ENCODE measurements at regions not wholly inside any gene's neighbourhood (a gene's known extent, or its start where the extent isn't known, plus 50 kb on each side); places are given as distances from the start of the nearest gene placed in this dataset.
A peak's percentile ranks its signal among the peaks of the same experiment; 100 is the strongest.
"Not testable (repeated sequence)": the region's sequence is repeated elsewhere in the genome, so short reads cannot be mapped to it uniquely, and the experiment has no call there.

DNA sequence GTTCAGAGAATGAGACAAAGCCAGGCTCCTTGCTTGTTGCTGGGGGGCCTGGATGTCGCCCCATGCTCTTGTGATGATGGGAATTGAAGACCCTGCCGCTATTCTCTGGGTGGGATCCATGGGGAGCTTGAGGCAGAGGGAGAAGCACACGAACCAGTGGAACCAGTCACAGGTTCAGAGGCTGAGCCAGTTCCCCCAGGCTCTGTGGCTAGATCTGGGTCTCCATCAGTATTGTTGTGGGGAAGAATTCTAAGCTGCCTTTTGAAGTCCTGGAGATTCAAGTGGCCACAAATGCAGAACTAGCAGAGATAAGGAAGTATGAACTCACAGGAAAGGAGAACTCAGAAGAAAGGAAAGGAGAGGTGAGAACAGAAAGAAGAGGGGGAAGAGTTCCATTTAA is 219.4 kb downstream of the MSX2 start:
- no peak overlapping the region for H3K4me3 ChIP-seq (ENCODE audit: low read depth, low read length)
- DNase-seq (ENCODE audit: low read depth), result no peak
- TF ChIP-seq, protein P1, sequence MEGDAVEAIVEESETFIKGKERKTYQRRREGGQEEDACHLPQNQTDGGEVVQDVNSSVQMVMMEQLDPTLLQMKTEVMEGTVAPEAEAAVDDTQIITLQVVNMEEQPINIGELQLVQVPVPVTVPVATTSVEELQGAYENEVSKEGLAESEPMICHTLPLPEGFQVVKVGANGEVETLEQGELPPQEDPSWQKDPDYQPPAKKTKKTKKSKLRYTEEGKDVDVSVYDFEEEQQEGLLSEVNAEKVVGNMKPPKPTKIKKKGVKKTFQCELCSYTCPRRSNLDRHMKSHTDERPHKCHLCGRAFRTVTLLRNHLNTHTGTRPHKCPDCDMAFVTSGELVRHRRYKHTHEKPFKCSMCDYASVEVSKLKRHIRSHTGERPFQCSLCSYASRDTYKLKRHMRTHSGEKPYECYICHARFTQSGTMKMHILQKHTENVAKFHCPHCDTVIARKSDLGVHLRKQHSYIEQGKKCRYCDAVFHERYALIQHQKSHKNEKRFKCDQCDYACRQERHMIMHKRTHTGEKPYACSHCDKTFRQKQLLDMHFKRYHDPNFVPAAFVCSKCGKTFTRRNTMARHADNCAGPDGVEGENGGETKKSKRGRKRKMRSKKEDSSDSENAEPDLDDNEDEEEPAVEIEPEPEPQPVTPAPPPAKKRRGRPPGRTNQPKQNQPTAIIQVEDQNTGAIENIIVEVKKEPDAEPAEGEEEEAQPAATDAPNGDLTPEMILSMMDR (IDR thresholded peaks at IDR 0.05; ENCODE audit: low read depth, low read length), result no peak
- TF ChIP-seq, protein P2, sequence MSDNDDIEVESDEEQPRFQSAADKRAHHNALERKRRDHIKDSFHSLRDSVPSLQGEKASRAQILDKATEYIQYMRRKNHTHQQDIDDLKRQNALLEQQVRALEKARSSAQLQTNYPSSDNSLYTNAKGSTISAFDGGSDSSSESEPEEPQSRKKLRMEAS (IDR thresholded peaks at IDR 0.05; ENCODE audit: low read depth, low read length), result no peak
- no peak for TF ChIP-seq POLR2A (IDR thresholded peaks at IDR 0.05; ENCODE audit: extremely low read depth, insufficient read length)
- no peak for TF ChIP-seq MYC (IDR thresholded peaks at IDR 0.05; ENCODE audit: low read depth, low read length)

DNA sequence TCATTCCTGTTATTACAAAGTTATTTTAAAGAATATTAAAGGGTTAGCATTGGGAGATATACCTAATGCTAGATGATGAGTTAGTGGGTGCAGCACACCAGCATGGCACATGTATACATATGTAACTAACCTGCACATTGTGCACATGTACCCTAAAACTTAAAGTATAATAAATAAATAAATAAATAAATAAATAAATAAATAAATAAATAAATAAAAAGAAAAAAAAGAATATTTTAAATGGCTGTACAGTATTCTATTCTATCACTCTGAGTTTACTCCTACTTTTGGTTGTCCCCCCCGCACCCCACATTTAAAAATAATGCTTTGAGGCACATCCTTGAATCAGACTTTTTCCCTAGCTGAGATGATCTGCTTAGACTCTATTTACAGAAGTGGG is 218.6 kb downstream of the MSX2 start:
- not testable (repeated sequence) for DNase-seq (ENCODE audit: low read depth); H3K4me3 ChIP-seq (ENCODE audit: low read depth, low read length)

DNA sequence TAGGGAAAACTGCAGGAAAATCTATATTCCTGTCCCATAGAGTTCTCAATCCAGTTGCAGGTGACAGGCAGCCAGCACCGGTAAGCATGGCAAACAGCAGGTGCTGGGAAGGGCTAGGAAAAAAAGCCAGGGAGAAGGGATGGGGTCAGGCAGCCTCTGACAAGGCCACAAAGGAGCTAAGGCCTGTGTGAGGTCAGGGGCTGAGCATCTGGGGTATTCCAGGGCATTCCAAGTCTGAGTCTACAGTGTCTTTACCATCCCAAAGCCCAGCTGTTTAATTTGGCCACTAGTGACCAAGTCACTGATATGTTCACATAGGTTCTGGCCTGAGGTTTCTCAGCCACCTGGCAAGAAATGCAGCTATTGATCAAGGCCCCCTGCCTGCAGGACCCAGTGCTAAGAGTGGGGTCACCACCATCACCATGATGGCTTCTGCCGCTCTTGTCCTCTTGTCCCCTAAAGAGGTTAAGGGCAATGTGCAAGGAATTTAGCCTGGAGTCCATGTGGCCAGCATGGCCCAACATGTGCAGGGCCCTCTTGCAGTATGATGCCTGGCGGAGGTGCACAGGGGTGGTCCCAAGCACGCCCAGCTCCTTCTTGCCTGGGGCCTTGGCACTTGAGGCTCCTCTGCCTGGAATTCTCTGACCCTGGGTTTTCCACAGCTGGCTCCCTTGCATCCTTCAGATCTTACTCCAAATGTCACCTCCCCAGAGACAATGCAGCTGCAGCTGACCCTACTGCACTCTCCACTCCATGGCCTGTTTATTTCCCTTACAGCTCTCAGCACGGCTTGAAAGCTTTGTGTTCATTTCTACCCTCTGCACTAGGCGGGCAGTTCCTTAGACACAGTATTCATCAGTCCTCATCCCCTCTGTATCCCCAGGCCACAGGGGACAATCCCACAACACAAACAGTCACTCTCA is 213.1 kb downstream of the MSX2 start:
- TF ChIP-seq POLR2A (IDR thresholded peaks at IDR 0.05; ENCODE audit: extremely low read depth, insufficient read length) (no peak), MYC (IDR thresholded peaks at IDR 0.05; ENCODE audit: low read depth, low read length) (no peak)
- TF ChIP-seq, protein P1 (IDR thresholded peaks at IDR 0.05; ENCODE audit: low read depth, low read length), result no peak
- TF ChIP-seq, protein P2 (IDR thresholded peaks at IDR 0.05; ENCODE audit: low read depth, low read length), result no peak
- no peak for DNase-seq (ENCODE audit: low read depth)
- no peak overlapping the region for H3K4me3 ChIP-seq (ENCODE audit: low read depth, low read length)

DNA sequence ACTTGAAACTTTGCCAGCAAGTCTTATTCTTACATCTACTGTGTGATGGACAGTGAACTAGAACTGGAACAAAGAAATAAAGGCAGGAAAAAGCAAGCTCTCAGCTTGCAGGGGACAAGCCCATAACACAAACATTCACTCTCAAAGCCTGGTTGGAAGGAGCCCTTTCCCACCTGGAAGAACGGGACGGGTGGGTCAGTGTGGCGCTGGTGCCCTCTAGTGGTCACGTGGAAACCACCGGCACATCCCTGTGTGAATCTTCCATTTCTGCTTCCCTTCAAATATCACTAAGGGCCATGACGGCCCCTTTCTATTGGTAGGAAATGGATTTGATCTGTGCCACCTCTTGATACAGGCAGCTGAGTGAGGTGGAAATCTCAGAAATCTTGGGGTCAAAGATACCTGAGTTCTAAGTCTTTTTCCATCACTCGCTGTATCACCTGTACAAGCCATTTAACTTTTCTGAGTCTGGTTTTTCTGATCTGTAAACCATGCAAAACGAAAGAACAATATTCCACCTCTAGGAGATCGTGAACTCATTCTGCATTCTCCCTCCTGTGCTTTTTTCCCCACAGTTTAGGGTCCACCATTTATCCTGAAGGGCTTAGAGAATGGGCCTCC is 211.6 kb downstream of the MSX2 start:
- TF ChIP-seq, protein P1 (IDR thresholded peaks at IDR 0.05; ENCODE audit: low read depth, low read length), result peak; percentile 83
- TF ChIP-seq MYC (IDR thresholded peaks at IDR 0.05; ENCODE audit: low read depth, low read length) (peak; percentile 40; the same call in 1 of the 2 replicates), POLR2A (IDR thresholded peaks at IDR 0.05; ENCODE audit: extremely low read depth, insufficient read length) (no peak)
- TF ChIP-seq, protein P2 (IDR thresholded peaks at IDR 0.05; ENCODE audit: low read depth, low read length), result peak; percentile 87
- peak; percentile 37 for DNase-seq (ENCODE audit: low read depth)
- no peak overlapping the region for H3K4me3 ChIP-seq (ENCODE audit: low read depth, low read length)

DNA sequence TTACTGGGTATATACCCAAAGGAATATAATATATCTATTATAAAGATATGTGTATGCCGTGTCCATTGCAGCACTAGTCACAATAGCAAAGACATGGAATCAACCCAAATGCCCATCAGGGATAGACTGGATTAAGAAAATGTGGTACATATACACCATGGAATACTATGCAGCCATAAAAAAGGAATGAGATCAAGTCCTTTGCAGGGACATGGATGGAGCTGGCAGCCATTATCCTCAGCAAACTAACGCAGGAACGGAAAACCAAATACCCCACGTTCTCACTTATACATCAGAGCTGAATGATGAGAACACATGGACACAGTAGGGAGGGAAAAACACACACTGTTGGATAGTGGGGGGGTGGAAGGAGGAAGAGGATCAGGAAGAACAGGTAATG is 206.7 kb downstream of the MSX2 start:
- not testable (repeated sequence) for H3K4me3 ChIP-seq (ENCODE audit: low read depth, low read length); DNase-seq (ENCODE audit: low read depth)

DNA sequence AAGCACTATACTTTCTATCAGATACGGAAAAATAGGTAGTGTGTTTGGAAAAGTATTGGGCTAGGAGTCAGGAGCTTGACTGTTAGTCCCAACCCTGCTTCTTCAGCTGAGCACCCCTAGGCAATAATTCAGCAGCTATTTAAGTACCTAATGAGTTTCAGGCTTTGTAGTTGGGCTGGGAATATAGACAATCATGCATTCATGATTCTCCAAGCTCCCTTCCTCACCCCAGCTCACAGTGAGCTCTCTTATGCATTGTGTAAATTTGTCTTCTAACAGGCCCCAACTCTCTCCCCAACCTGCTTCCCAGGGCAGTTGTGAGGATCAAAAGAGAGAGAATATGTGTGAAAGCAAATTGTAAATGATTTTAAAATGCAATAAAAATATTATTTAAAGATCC is 201.2 kb downstream of the MSX2 start:
- TF ChIP-seq, protein P1 (IDR thresholded peaks at IDR 0.05; ENCODE audit: low read depth, low read length), result no peak
- TF ChIP-seq, protein P2 (IDR thresholded peaks at IDR 0.05; ENCODE audit: low read depth, low read length), result no peak
- no peak for TF ChIP-seq MYC (IDR thresholded peaks at IDR 0.05; ENCODE audit: low read depth, low read length)
- no peak for TF ChIP-seq POLR2A (IDR thresholded peaks at IDR 0.05; ENCODE audit: extremely low read depth, insufficient read length)
- H3K4me3 ChIP-seq (ENCODE audit: low read depth, low read length), result no peak overlapping the region
- DNase-seq (ENCODE audit: low read depth), result no peak

All from NB4 (cell line).